HEK293 (cell line): ENCODE measurements at regions not wholly inside any gene's neighbourhood (a gene's known extent, or its start where the extent isn't known, plus 50 kb on each side); places are given as distances from the start of the nearest gene placed in this dataset.

ENCODE experiments used
- MYNN ChIP-seq: fragments of 450-650 bp; formaldehyde crosslinking; IDR thresholded peaks from 2 replicates; pipeline ENCODE4 v1.5.1; 2016; ENCODE audit warnings: missing biosample characterization, missing genetic modification characterization, borderline replicate concordance
- ZBTB20 ChIP-seq: fragments of 450-650 bp; formaldehyde crosslinking; IDR thresholded peaks from 2 replicates; pipeline ENCODE4 v1.5.1; 2016; ENCODE audit warnings: missing biosample characterization, missing genetic modification characterization
- ZNF274 ChIP-seq, 2 experiments: fragments of 200-500 bp in 1 of 2; fragments of 450-650 bp in 1 of 2; sonication (Bioruptor generic) in 1 of 2; formaldehyde crosslinking in 1 of 2; IDR thresholded peaks; 2 replicates each; pipeline versions ENCODE4 v1.5.1 to v1.6.1; 2014 to 2016; ENCODE audit warnings: borderline replicate concordance in 1 of 2, inconsistent platforms in 1 of 2, low read length in 1 of 2, missing biosample characterization in 1 of 2, missing genetic modification characterization in 1 of 2
- TF ChIP-seq, protein P1 (sequence below): fragments of 450-650 bp; formaldehyde crosslinking; IDR thresholded peaks from 2 replicates; pipeline ENCODE4 v1.5.1; 2016; ENCODE audit warnings: missing biosample characterization, missing genetic modification characterization

DNA sequence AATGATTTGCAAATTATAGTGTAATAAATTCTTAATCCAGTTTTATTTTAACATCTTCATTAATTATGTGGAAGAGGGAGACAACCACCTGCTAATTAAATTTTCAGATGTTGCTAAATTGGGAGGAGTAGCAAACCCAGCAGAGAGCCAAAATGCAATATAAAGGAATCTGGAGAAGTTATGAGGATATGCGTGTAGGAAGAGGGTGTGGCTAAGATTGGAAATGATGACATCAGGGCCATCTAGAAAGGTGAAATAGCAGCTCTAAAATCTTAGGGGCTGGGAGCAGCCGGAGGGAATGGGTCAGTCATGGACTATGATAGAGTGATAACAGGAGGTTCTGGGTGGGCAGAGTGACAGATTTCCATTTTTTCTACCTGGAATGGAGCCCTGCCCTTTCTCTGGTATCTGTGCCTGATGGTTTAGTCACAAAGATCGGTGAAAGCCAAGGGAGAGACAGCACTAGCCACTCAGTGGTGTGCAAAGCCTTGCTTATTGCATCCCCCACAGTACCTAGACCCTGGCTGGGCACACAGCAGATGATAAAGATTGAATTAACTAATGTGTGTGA is 379.2 kb upstream of the CELF4 start:
- TF ChIP-seq, protein P1, sequence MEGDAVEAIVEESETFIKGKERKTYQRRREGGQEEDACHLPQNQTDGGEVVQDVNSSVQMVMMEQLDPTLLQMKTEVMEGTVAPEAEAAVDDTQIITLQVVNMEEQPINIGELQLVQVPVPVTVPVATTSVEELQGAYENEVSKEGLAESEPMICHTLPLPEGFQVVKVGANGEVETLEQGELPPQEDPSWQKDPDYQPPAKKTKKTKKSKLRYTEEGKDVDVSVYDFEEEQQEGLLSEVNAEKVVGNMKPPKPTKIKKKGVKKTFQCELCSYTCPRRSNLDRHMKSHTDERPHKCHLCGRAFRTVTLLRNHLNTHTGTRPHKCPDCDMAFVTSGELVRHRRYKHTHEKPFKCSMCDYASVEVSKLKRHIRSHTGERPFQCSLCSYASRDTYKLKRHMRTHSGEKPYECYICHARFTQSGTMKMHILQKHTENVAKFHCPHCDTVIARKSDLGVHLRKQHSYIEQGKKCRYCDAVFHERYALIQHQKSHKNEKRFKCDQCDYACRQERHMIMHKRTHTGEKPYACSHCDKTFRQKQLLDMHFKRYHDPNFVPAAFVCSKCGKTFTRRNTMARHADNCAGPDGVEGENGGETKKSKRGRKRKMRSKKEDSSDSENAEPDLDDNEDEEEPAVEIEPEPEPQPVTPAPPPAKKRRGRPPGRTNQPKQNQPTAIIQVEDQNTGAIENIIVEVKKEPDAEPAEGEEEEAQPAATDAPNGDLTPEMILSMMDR (tag by site-specific recombination): no peak
- TF ChIP-seq ZNF274 (IDR thresholded peaks at IDR 0.05; ENCODE audit: low read length) (no peak), ZNF274 (tag by site-specific recombination; IDR thresholded peaks at IDR 0.05; ENCODE audit: borderline replicate concordance) (no peak), MYNN (tag by site-specific recombination) (no peak), ZBTB20 (tag by site-specific recombination) (no peak)
